ENCODE measurements at regions not wholly inside any gene's neighbourhood (a gene's known extent, or its start where the extent isn't known, plus 50 kb on each side); places are given as distances from the start of the nearest gene placed in this dataset.

DNA sequence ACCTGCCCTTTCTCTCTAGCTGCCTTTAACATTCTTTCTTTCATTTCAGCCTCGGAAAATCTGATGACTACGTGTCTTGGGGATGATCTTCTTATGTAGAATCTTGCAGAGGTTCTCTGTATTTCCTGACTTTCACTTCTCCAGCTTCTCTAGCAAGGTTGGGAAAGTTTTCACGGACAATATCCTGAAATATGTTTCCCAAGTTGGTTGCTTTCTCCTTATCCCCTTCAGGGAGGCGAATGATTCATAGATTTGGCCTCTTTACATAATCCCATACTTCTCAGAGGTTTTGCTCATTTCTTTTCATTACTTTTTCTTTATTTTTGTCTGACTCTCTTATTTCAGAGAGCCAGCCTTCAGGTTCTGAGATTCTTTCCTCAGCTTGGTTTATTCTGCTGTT is 62.1 kb upstream of the CCDC54 start (continued):
- TF ChIP-seq, protein P1, sequence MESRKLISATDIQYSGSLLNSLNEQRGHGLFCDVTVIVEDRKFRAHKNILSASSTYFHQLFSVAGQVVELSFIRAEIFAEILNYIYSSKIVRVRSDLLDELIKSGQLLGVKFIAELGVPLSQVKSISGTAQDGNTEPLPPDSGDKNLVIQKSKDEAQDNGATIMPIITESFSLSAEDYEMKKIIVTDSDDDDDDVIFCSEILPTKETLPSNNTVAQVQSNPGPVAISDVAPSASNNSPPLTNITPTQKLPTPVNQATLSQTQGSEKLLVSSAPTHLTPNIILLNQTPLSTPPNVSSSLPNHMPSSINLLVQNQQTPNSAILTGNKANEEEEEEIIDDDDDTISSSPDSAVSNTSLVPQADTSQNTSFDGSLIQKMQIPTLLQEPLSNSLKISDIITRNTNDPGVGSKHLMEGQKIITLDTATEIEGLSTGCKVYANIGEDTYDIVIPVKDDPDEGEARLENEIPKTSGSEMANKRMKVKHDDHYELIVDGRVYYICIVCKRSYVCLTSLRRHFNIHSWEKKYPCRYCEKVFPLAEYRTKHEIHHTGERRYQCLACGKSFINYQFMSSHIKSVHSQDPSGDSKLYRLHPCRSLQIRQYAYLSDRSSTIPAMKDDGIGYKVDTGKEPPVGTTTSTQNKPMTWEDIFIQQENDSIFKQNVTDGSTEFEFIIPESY (IDR thresholded peaks at IDR 0.05; ENCODE audit: borderline replicate concordance, low read depth), result no peak
- no peak for TF ChIP-seq FOXM1 (IDR thresholded peaks at IDR 0.05; ENCODE audit: low read depth)
- TF ChIP-seq RAD21 (IDR thresholded peaks at IDR 0.05; ENCODE audit: low read length), result no peak
- TF ChIP-seq, protein P2, sequence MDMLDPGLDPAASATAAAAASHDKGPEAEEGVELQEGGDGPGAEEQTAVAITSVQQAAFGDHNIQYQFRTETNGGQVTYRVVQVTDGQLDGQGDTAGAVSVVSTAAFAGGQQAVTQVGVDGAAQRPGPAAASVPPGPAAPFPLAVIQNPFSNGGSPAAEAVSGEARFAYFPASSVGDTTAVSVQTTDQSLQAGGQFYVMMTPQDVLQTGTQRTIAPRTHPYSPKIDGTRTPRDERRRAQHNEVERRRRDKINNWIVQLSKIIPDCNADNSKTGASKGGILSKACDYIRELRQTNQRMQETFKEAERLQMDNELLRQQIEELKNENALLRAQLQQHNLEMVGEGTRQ (IDR thresholded peaks at IDR 0.05; ENCODE audit: borderline replicate concordance, low read depth, low read length), result no peak

GRCh38 chr3:107323723-107324122 is 53.5 kb upstream of the CCDC54 start:
- Histone ChIP-seq H3K27ac (ENCODE audit: low read depth in 2 of 2, low read length in 1 of 2) (no peak overlapping the region), H3K9ac (no peak overlapping the region), H3K4me2 (no peak overlapping the region), H3K9me2 (no peaks in the 10 kb centered on the region), H2AFZ (ENCODE audit: low read depth) (no peak overlapping the region), H4K20me1 (ENCODE audit: insufficient read depth) (no peaks in the 10 kb centered on the region), H3K79me2 (ENCODE audit: insufficient read depth) (no peaks in the 10 kb centered on the region), H3K36me3 (replicated peaks in 1 of 2; ENCODE audit: control insufficient read depth in 1 of 2, insufficient read depth in 2 of 2, low read length in 1 of 2) (no peaks in the 10 kb centered on the region), H3F3A (replicated peaks; ENCODE audit: insufficient read depth) (no peaks in the 10 kb centered on the region), H3K4me3 (ENCODE audit: low read depth in 2 of 2, low read length in 1 of 2) (no peak overlapping the region), H3K9me3 (no peaks in the 10 kb centered on the region), H3K4me1 (ENCODE audit: control insufficient read depth in 1 of 2, insufficient read depth in 2 of 2, low read depth in 1 of 2, low read length in 1 of 2) (no peaks in the 10 kb centered on the region), H3K27me3 (ENCODE audit: insufficient read depth) (no peaks in the 10 kb centered on the region)
- TF ChIP-seq RXRA (IDR thresholded peaks at IDR 0.05; ENCODE audit: borderline replicate concordance, low read depth) (no peak), RCOR1 (IDR thresholded peaks at IDR 0.05; ENCODE audit: low read length) (no peak), MEF2A (IDR thresholded peaks at IDR 0.05; ENCODE audit: borderline replicate concordance, low read depth) (no peak), POLR2AphosphoS5 (IDR thresholded peaks at IDR 0.05; ENCODE audit: low read depth, low read length) (no peak), RAD21 (IDR thresholded peaks at IDR 0.05; ENCODE audit: low read length) (no peak), FOXJ3 (CRISPR knock-in tag; IDR thresholded peaks at IDR 0.05) (no peak), SIN3A (IDR thresholded peaks at IDR 0.05; ENCODE audit: borderline replicate concordance, low read depth, low read length) (no peak), USF1 (IDR thresholded peaks at IDR 0.05; ENCODE audit: borderline replicate concordance, low read depth) (no peak), FOXM1 (IDR thresholded peaks at IDR 0.05; ENCODE audit: low read depth) (no peak)
- TF ChIP-seq, protein P1 (IDR thresholded peaks at IDR 0.05; ENCODE audit: borderline replicate concordance, low read depth), result no peak
- TF ChIP-seq, protein P3, sequence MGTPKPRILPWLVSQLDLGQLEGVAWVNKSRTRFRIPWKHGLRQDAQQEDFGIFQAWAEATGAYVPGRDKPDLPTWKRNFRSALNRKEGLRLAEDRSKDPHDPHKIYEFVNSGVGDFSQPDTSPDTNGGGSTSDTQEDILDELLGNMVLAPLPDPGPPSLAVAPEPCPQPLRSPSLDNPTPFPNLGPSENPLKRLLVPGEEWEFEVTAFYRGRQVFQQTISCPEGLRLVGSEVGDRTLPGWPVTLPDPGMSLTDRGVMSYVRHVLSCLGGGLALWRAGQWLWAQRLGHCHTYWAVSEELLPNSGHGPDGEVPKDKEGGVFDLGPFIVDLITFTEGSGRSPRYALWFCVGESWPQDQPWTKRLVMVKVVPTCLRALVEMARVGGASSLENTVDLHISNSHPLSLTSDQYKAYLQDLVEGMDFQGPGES (IDR thresholded peaks at IDR 0.05; ENCODE audit: low read depth, low read length), result no peak
- TF ChIP-seq, protein P2 (IDR thresholded peaks at IDR 0.05; ENCODE audit: borderline replicate concordance, low read depth, low read length), result no peak
- DNase-seq, result no peak
- ChIA-PET CTCF (no interaction called here), POLR2A (no interaction called here)
- 87% methylated on average over 2 of the region's 2 CpGs for WGBS (ENCODE audit: low lambda C conversion rate)

Data from SK-N-SH (cell line).